Panc1 (cell line): ENCODE measurements at regions not wholly inside any gene's neighbourhood (a gene's known extent, or its start where the extent isn't known, plus 50 kb on each side); places are given as distances from the start of the nearest gene placed in this dataset.

Experiments
- ATAC-seq: fragments of 200-7000 bp; cut with Tn5 transposase; 2 replicates; pipeline ENCODE4 v1.9.1; 2020; ENCODE audit warnings: mild to moderate bottlenecking, moderate library complexity
- BruUV-seq: library from RNA; stranded (reverse); fragments of 400-500 nt; replicated peaks from 2 replicates; lab custom pipeline; 2021; lab: Mats Ljungman, UMichigan
- CTCF ChIA-PET: fragments of 300-600 bp; sonication (Branson Sonifier 250); formaldehyde crosslinking; loops from one replicate; lab custom pipeline; 2022; ENCODE audit warnings: antibody characterized with exemption; lab: Charles Lee
- POLR2A ChIA-PET: fragments of 300-600 bp; sonication (Branson Sonifier 250); formaldehyde crosslinking; loops from one replicate; lab custom pipeline; 2022; ENCODE audit warnings: antibody characterized with exemption; lab: Charles Lee
- DNase-seq: peaks from one replicate; pipeline ENCODE4 v3.0.0-alpha.2; 2010; ENCODE audit warnings: low read depth, low spot score
- H3K27ac ChIP-seq: 2 replicates; pipeline ENCODE4 v1.5.1; 2011; ENCODE audit warnings: mild to moderate bottlenecking, low read length, inconsistent platforms
- H3K27me3 ChIP-seq: fragments of 200-500 bp; sonication (Bioruptor generic); 2 replicates; pipeline ENCODE4 v1.6.0; 2014; ENCODE audit warnings: low read length, inconsistent platforms; ENCODE audit not compliant: control insufficient read depth, insufficient read depth
- H3K36me3 ChIP-seq: fragments of 200-500 bp; sonication (Bioruptor generic); 2 replicates; pipeline ENCODE4 v1.5.1; 2014; ENCODE audit warnings: inconsistent platforms, mild to moderate bottlenecking, low read length, moderate library complexity; ENCODE audit not compliant: control insufficient read depth, insufficient read depth
- H3K4me1 ChIP-seq: 2 replicates; pipeline ENCODE4 v1.5.1; 2011; ENCODE audit warnings: inconsistent platforms, mild to moderate bottlenecking, low read length, moderate library complexity; ENCODE audit not compliant: control insufficient read depth, insufficient read depth
- H3K4me3 ChIP-seq, 2 experiments: 2 replicates each; pipeline ENCODE4 v1.5.1; 2011 to 2012; ENCODE audit warnings: low read depth in 2 of 2, low read length in 2 of 2, mild to moderate bottlenecking in 2 of 2, inconsistent platforms in 1 of 2, moderate library complexity in 1 of 2
- H3K9me3 ChIP-seq: fragments of 200-500 bp; sonication (Bioruptor generic); 2 replicates; pipeline ENCODE4 v1.5.1; 2014; ENCODE audit warnings: low read depth, mild to moderate bottlenecking, inconsistent platforms, low read length, moderate library complexity; ENCODE audit not compliant: control insufficient read depth, insufficient read depth
- CTCF ChIP-seq: fragments of 450-650 bp; IDR thresholded peaks from 2 replicates; pipeline ENCODE4 v1.5.1; 2017; ENCODE audit warnings: mild to moderate bottlenecking
- POLR2AphosphoS5 ChIP-seq: IDR thresholded peaks from 2 replicates; pipeline ENCODE4 v1.6.1; 2012; ENCODE audit warnings: mild to moderate bottlenecking, low read depth, low read length, moderate library complexity
- REST ChIP-seq, 2 experiments: IDR thresholded peaks; 2 replicates each; pipeline ENCODE4 v1.6.1; 2011 to 2012; ENCODE audit warnings: low read depth in 2 of 2, control low read depth in 1 of 2, low read length in 1 of 2, mild to moderate bottlenecking in 1 of 2, moderate library complexity in 1 of 2; ENCODE audit not compliant: insufficient read depth in 1 of 2
- SIN3A ChIP-seq: IDR thresholded peaks from 2 replicates; pipeline ENCODE4 v1.6.1; 2012; ENCODE audit warnings: low read depth, mild to moderate bottlenecking, low read length, moderate library complexity, borderline replicate concordance; ENCODE audit not compliant: insufficient read depth
- TCF7L2 ChIP-seq: IDR thresholded peaks from 2 replicates; pipeline ENCODE4 v1.6.1; 2011; ENCODE audit warnings: mild to moderate bottlenecking, low read depth, low read length, inconsistent platforms
- in situ Hi-C: cut with HindIII; loops from 2 replicates; pipeline ENCODE4 v1.10.0; 2016; ENCODE audit warnings: low sequenced_read_pairs, low pct_unique_long_range_greater_than_20kb
- intact Hi-C: fragments of 100-400 bp; cut with micrococcal nuclease; formaldehyde crosslinking; loops from one replicate; pipeline ENCODE4 v1.10.0; 2022; ENCODE audit not compliant: unreplicated experiment

GRCh38 chr6:6890400-6890858, 217.3 kb upstream of the RREB1 start:
- Histone ChIP-seq H3K9me3 (no peaks in the 10 kb centered on the region), H3K27me3 (no peaks in the 10 kb centered on the region), H3K36me3 (no peaks in the 10 kb centered on the region), H3K27ac (no peak overlapping the region), H3K4me3 (no peak overlapping the region), H3K4me1 (no peaks in the 10 kb centered on the region)
- intact Hi-C loops = no loop called here
- ATAC-seq (no peak), DNase-seq (no peak)
- POLR2A ChIA-PET = no interaction called here
- TF ChIP-seq POLR2AphosphoS5 (no peak), CTCF (no peak), TCF7L2 (no peak), SIN3A (no peak), REST (IDR thresholded peaks at IDR 0.05; ENCODE audit: insufficient read depth in 1 of 2, low read depth in 2 of 2, low read length in 1 of 2) (no peak)
- in situ Hi-C loops = no loop called here
- no TSS peak for BruUV-seq
- CTCF ChIA-PET = no interaction called here

- H3K27me3 ChIP-seq = no peaks in the 10 kb centered on the region
- H3K4me3 ChIP-seq = no peak overlapping the region
- BruUV-seq = no TSS peak
- no peaks in the 10 kb centered on the region for H3K4me1 ChIP-seq
- no peak for TF ChIP-seq POLR2AphosphoS5
- no peak for TF ChIP-seq CTCF
- TF ChIP-seq SIN3A = no peak
- TF ChIP-seq TCF7L2 = no peak
- no peak for TF ChIP-seq REST (IDR thresholded peaks at IDR 0.05; ENCODE audit: insufficient read depth in 1 of 2, low read depth in 2 of 2, low read length in 1 of 2)
- intact Hi-C loops (no loop called here), in situ Hi-C loops (no loop called here)
- ChIA-PET CTCF (no interaction called here), POLR2A (no interaction called here)
- no peaks in the 10 kb centered on the region for H3K9me3 ChIP-seq
- no peak overlapping the region for H3K27ac ChIP-seq
- DNase-seq = no peak
- H3K36me3 ChIP-seq = no peaks in the 10 kb centered on the region
- no peak for ATAC-seq
These were observed 216.5 kb upstream of the RREB1 start for GRCh38 chr6:6891125-6891721.
